ENCODE measurements at regions not wholly inside any gene's neighbourhood (a gene's known extent, or its start where the extent isn't known, plus 50 kb on each side); places are given as distances from the start of the nearest gene placed in this dataset.

GRCh38 chr13:39110518-39111097, 72.4 kb downstream of the NHLRC3 start:
- ChIA-PET POLR2A (no interaction called here), CTCF (no interaction called here)
- no peak for TF ChIP-seq CTCF (IDR thresholded peaks at IDR 0.05; ENCODE audit: insufficient read depth in 1 of 2, low read depth in 1 of 2, low read length in 1 of 2, severe bottlenecking in 1 of 2, unreplicated experiment in 1 of 2)

GRCh38 chr13:39111145-39111544, 72.9 kb downstream of the NHLRC3 start:
- intact Hi-C loops (cut with micrococcal nuclease; ENCODE audit: unreplicated experiment) = no loop called here
- no peaks in the 10 kb centered on the region for H3K4me1 ChIP-seq
- no peaks in the 10 kb centered on the region for H3K36me3 ChIP-seq (ENCODE audit: control insufficient read depth, insufficient read depth, low read length)
- no TSS peak for BruUV-seq (replicated peaks)
- no peak overlapping the region for H3K27ac Mint-ChIP-seq (ENCODE audit: unreplicated experiment)
- H3K4me3 Mint-ChIP-seq (ENCODE audit: unreplicated experiment) = no peak overlapping the region
- H3K27me3 ChIP-seq (replicated peaks; ENCODE audit: control insufficient read depth, insufficient read depth, low read length) = no peaks in the 10 kb centered on the region
- POLR2A ChIA-PET = no interaction called here
- no peak for DNase-seq
- H3K9me3 Mint-ChIP-seq (ENCODE audit: unreplicated experiment) = no peaks in the 10 kb centered on the region
- no peaks in the 10 kb centered on the region for H3K36me3 Mint-ChIP-seq (ENCODE audit: insufficient read depth, unreplicated experiment)
- no peak for TF ChIP-seq CTCF (IDR thresholded peaks at IDR 0.05; ENCODE audit: insufficient read depth in 1 of 2, low read depth in 1 of 2, low read length in 1 of 2, severe bottlenecking in 1 of 2, unreplicated experiment in 1 of 2)
- H3K4me1 Mint-ChIP-seq (ENCODE audit: low read depth, unreplicated experiment) = no peaks in the 10 kb centered on the region
- no peak overlapping the region for H3K4me3 ChIP-seq (ENCODE audit: low read depth, low read length)
- H3K9me3 ChIP-seq = 0 out of 2 replicates have a peak, but pooled peaks cover 3% of the 10 kb centered on the region
- H3K27me3 Mint-ChIP-seq (ENCODE audit: insufficient read depth, unreplicated experiment) = no peaks in the 10 kb centered on the region
- CTCF ChIA-PET = no interaction called here

More at GRCh38 chr13:39110518-39111097, 72.4 kb downstream of the NHLRC3 start:
- no TSS peak for BruUV-seq (replicated peaks)
- H3K4me1 Mint-ChIP-seq (ENCODE audit: low read depth, unreplicated experiment) = no peaks in the 10 kb centered on the region
- intact Hi-C loops (cut with micrococcal nuclease; ENCODE audit: unreplicated experiment) = no loop called here
- Histone ChIP-seq H3K27me3 (replicated peaks; ENCODE audit: control insufficient read depth, insufficient read depth, low read length) (no peaks in the 10 kb centered on the region), H3K36me3 (ENCODE audit: control insufficient read depth, insufficient read depth, low read length) (no peaks in the 10 kb centered on the region), H3K4me3 (ENCODE audit: low read depth, low read length) (no peak overlapping the region), H3K4me1 (no peaks in the 10 kb centered on the region), H3K9me3 (0 out of 2 replicates have a peak, but pooled peaks cover 2% of the 10 kb centered on the region)
- H3K36me3 Mint-ChIP-seq (ENCODE audit: insufficient read depth, unreplicated experiment) = no peaks in the 10 kb centered on the region
- no peaks in the 10 kb centered on the region for H3K27me3 Mint-ChIP-seq (ENCODE audit: insufficient read depth, unreplicated experiment)
- H3K9me3 Mint-ChIP-seq (ENCODE audit: unreplicated experiment) = no peaks in the 10 kb centered on the region
- no peak for DNase-seq
- H3K27ac Mint-ChIP-seq (ENCODE audit: unreplicated experiment) = no peak overlapping the region
- H3K4me3 Mint-ChIP-seq (ENCODE audit: unreplicated experiment) = no peak overlapping the region

- Histone ChIP-seq H3K27me3 (replicated peaks; ENCODE audit: control insufficient read depth, insufficient read depth, low read length) (no peaks in the 10 kb centered on the region), H3K36me3 (ENCODE audit: control insufficient read depth, insufficient read depth, low read length) (no peaks in the 10 kb centered on the region), H3K4me3 (ENCODE audit: low read depth, low read length) (no peak overlapping the region), H3K4me1 (no peaks in the 10 kb centered on the region), H3K9me3 (0 out of 2 replicates have a peak, but pooled peaks cover 3% of the 10 kb centered on the region)
- no peak overlapping the region for H3K4me3 Mint-ChIP-seq (ENCODE audit: unreplicated experiment)
- no peak for DNase-seq
- H3K9me3 Mint-ChIP-seq (ENCODE audit: unreplicated experiment) = no peaks in the 10 kb centered on the region
- no peak overlapping the region for H3K27ac Mint-ChIP-seq (ENCODE audit: unreplicated experiment)
- ChIA-PET POLR2A (interaction anchor here (0.7 kb wide), 1 partner anchor 950 kb away, joined by 5 read pairs; no protein-coding TSS in a partner anchor), CTCF (no interaction called here)
- no peak for TF ChIP-seq CTCF (IDR thresholded peaks at IDR 0.05; ENCODE audit: insufficient read depth in 1 of 2, low read depth in 1 of 2, low read length in 1 of 2, severe bottlenecking in 1 of 2, unreplicated experiment in 1 of 2)
- BruUV-seq (replicated peaks) = no TSS peak
- intact Hi-C loops (cut with micrococcal nuclease; ENCODE audit: unreplicated experiment) = no loop called here
- peaks cover 3% of the 10 kb centered on the region for H3K27me3 Mint-ChIP-seq (ENCODE audit: insufficient read depth, unreplicated experiment)
- no peaks in the 10 kb centered on the region for H3K4me1 Mint-ChIP-seq (ENCODE audit: low read depth, unreplicated experiment)
- H3K36me3 Mint-ChIP-seq (ENCODE audit: insufficient read depth, unreplicated experiment) = no peaks in the 10 kb centered on the region
Observed at GRCh38 chr13:39119422-39119821, 81.2 kb downstream of the NHLRC3 start.

All from Caco-2 (cell line).